ENCODE measurements at regions not wholly inside any gene's neighbourhood (a gene's known extent, or its start where the extent isn't known, plus 50 kb on each side); places are given as distances from the start of the nearest gene placed in this dataset.

- TF ChIP-seq EZH2phosphoT487 (IDR thresholded peaks at IDR 0.05; ENCODE audit: insufficient read depth, low read depth): no peak
- no peak for TF ChIP-seq EZH2 (IDR thresholded peaks at IDR 0.05; ENCODE audit: insufficient read depth, poor library complexity, severe bottlenecking)
Measured at GRCh38 chr14:36452860-36453259, 67.2 kb downstream of the NKX2-1 start.
